Neuronal stem cell (in vitro differentiated cells): ENCODE measurements at regions not wholly inside any gene's neighbourhood (a gene's known extent, or its start where the extent isn't known, plus 50 kb on each side); places are given as distances from the start of the nearest gene placed in this dataset.
A peak's percentile ranks its signal among the peaks of the same experiment; 100 is the strongest.

Experiments used
- DNase-seq: peaks from one replicate; pipeline ENCODE4 v3.0.0-alpha.2; 2013; ENCODE audit warnings: low spot score
- H2AFZ ChIP-seq: one replicate; pipeline ENCODE4 v1.6.1; 2013; ENCODE audit warnings: mild to moderate bottlenecking, low read length, inconsistent platforms
- H2AK5ac ChIP-seq: 2 replicates; pipeline ENCODE4 v1.6.1; 2013; ENCODE audit warnings: low read depth, mild to moderate bottlenecking, inconsistent platforms, low read length, moderate library complexity, mixed read lengths
- H2BK120ac ChIP-seq: 2 replicates; pipeline ENCODE4 v1.6.1; 2013; ENCODE audit warnings: low read depth, mild to moderate bottlenecking, inconsistent platforms, low read length, moderate library complexity, mixed read lengths
- H2BK12ac ChIP-seq: one replicate; pipeline ENCODE4 v1.6.1; 2013; ENCODE audit warnings: low read length, inconsistent platforms
- H2BK15ac ChIP-seq: 2 replicates; pipeline ENCODE4 v1.6.1; 2013; ENCODE audit warnings: mild to moderate bottlenecking, low read length, inconsistent platforms, mixed read lengths
- H2BK5ac ChIP-seq: one replicate; pipeline ENCODE4 v1.6.1; 2013; ENCODE audit warnings: inconsistent platforms, mild to moderate bottlenecking, low read length, moderate library complexity
- H3K14ac ChIP-seq: one replicate; pipeline ENCODE4 v1.6.1; 2013; ENCODE audit warnings: low read length, inconsistent platforms
- H3K18ac ChIP-seq: 2 replicates; pipeline ENCODE4 v1.6.1; 2013; ENCODE audit warnings: low read length, inconsistent platforms
- H3K23ac ChIP-seq: 2 replicates; pipeline ENCODE4 v1.6.1; 2013; ENCODE audit warnings: low read depth, mild to moderate bottlenecking, mixed read lengths, low read length, inconsistent platforms; ENCODE audit not compliant: poor library complexity
- H3K27ac ChIP-seq: replicated peaks from 3 replicates; pipeline ENCODE4 v1.5.1; 2013; ENCODE audit warnings: low read length, inconsistent platforms
- H3K27me3 ChIP-seq, 3 experiments: 2 replicates each; pipeline ENCODE4 v1.6.1; 2013; ENCODE audit warnings: low read length in 3 of 3, mild to moderate bottlenecking in 2 of 3, inconsistent platforms in 1 of 3, low read depth in 1 of 3, mixed read lengths in 1 of 3, moderate library complexity in 1 of 3; ENCODE audit not compliant: control insufficient read depth in 3 of 3, insufficient read depth in 3 of 3
- H3K36me3 ChIP-seq, 2 donors: replicated peaks in 1 of 2; 2 replicates each; pipeline ENCODE4 v1.6.1; 2013; ENCODE audit warnings: low read length in 2 of 2; ENCODE audit not compliant: control insufficient read depth in 2 of 2, insufficient read depth in 2 of 2
- H3K4ac ChIP-seq: 2 replicates; pipeline ENCODE4 v1.6.1; 2013; ENCODE audit warnings: inconsistent platforms, mild to moderate bottlenecking, low read length, moderate library complexity
- H3K4me1 ChIP-seq, 2 donors: 1 replicate in 1 of 2; 2 replicates in 1 of 2; pipeline ENCODE4 v1.6.1; 2013; ENCODE audit warnings: low read length in 2 of 2, low read depth in 1 of 2; ENCODE audit not compliant: control insufficient read depth in 2 of 2, insufficient read depth in 1 of 2
- H3K4me2 ChIP-seq: one replicate; pipeline ENCODE4 v1.6.1; 2013; ENCODE audit warnings: mild to moderate bottlenecking, low read length, inconsistent platforms; ENCODE audit not compliant: insufficient read depth, poor library complexity, severe bottlenecking
- H3K4me3 ChIP-seq, 2 donors: 2 replicates each; pipeline ENCODE4 v1.5.1; 2013; ENCODE audit warnings: low read length in 2 of 2, mild to moderate bottlenecking in 2 of 2, inconsistent platforms in 1 of 2, moderate library complexity in 1 of 2
- H3K79me1 ChIP-seq: one replicate; pipeline ENCODE4 v1.6.1; 2013; ENCODE audit warnings: low read depth, mild to moderate bottlenecking, inconsistent platforms, low read length, moderate library complexity
- H3K9ac ChIP-seq: one replicate; pipeline ENCODE4 v1.6.1; 2013; ENCODE audit warnings: mild to moderate bottlenecking, low read depth, low read length, inconsistent platforms; ENCODE audit not compliant: poor library complexity
- H3K9me3 ChIP-seq, 2 donors: replicated peaks in 1 of 2; 2 replicates each; pipeline versions ENCODE3 to v1.6.1; 2013; ENCODE audit warnings: low read length in 2 of 2, mild to moderate bottlenecking in 2 of 2, inconsistent platforms in 1 of 2, low read depth in 1 of 2, mixed read lengths in 1 of 2, moderate library complexity in 1 of 2; ENCODE audit not compliant: control insufficient read depth in 2 of 2, insufficient read depth in 1 of 2
- H4K8ac ChIP-seq: one replicate; pipeline ENCODE4 v1.6.1; 2013; ENCODE audit warnings: low read depth, mild to moderate bottlenecking, inconsistent platforms, low read length, moderate library complexity
- H4K91ac ChIP-seq: one replicate; pipeline ENCODE4 v1.6.1; 2013; ENCODE audit warnings: low read length, low read depth, mild to moderate bottlenecking, inconsistent platforms; ENCODE audit not compliant: poor library complexity
- WGBS, 2 donors: extraction: QIAGEN DNeasy Blood & Tissue Kit; methylation state at CpG; one replicate each; pipeline ENCODE4 v1.1.7; 2013; ENCODE audit warnings: missing lambda C conversion rate in 2 of 2, mixed read lengths in 1 of 2; ENCODE audit not compliant: insufficient read length in 2 of 2, insufficient replicate concordance in 1 of 2; ENCODE audit errors: extremely low coverage in 2 of 2; 5-methylcytosine and 5-hydroxymethylcytosine counted together

GRCh38 chr6:81856872-81857271 is 104.4 kb upstream of the TENT5A start:
- H3K14ac ChIP-seq = no peak overlapping the region
- H3K9ac ChIP-seq = no peak overlapping the region
- WGBS, 2 donors = no CpG with 5 or more reads among the region's 1 CpG

DNA sequence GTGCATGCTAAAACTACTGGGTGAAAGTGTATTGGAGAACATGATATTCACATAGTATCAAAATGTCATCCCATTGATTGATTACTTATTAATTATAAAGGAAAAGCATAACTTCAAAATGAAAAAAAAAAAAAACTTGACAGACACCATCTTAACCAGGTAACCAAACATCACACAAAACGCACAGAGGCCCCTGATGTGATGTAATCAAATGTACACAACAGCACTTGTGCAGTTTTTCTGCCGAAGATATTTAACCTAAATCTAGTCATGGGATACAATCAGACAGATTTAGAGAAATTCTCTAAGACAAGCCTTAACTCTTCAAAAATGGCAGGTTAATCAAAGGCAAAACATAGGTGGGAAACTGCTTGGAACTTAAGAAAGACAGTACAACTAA is 102.0 kb upstream of the TENT5A start:
- WGBS, 2 donors = no CpG with 5 or more reads among the region's 2 CpGs
- H3K14ac ChIP-seq = no peak overlapping the region
- no peak overlapping the region for H2BK120ac ChIP-seq
- H3K18ac ChIP-seq = no peak overlapping the region
- H2BK15ac ChIP-seq = no peak overlapping the region
- no peak overlapping the region for H3K4ac ChIP-seq
- no peak overlapping the region for H3K4me3 ChIP-seq
- no peak overlapping the region for H4K91ac ChIP-seq
- no peak overlapping the region for H3K27ac ChIP-seq
- H3K27me3 ChIP-seq = no peaks in the 10 kb centered on the region
- H2AFZ ChIP-seq = no peak overlapping the region
- no peak overlapping the region for H2BK5ac ChIP-seq
- no peaks in the 10 kb centered on the region for H3K36me3 ChIP-seq
- H3K9me3 ChIP-seq = no peaks in the 10 kb centered on the region
- H3K23ac ChIP-seq = no peak overlapping the region
- no peak overlapping the region for H3K9ac ChIP-seq
- no peaks in the 10 kb centered on the region for H3K79me1 ChIP-seq
- no peaks in the 10 kb centered on the region for H3K4me1 ChIP-seq
- no peak for DNase-seq
- no peak overlapping the region for H2AK5ac ChIP-seq
- H4K8ac ChIP-seq = no peak overlapping the region
- no peak overlapping the region for H3K4me2 ChIP-seq
- H2BK12ac ChIP-seq = no peak overlapping the region

More at GRCh38 chr6:81856872-81857271, 104.4 kb upstream of the TENT5A start:
- H2BK12ac ChIP-seq = no peak overlapping the region
- H3K4me2 ChIP-seq = no peak overlapping the region
- no peaks in the 10 kb centered on the region for H3K79me1 ChIP-seq
- H3K36me3 ChIP-seq = no peaks in the 10 kb centered on the region
- H3K18ac ChIP-seq = no peak overlapping the region
- H2BK120ac ChIP-seq = no peak overlapping the region
- H2BK15ac ChIP-seq = no peak overlapping the region
- H2BK5ac ChIP-seq = no peak overlapping the region
- no peaks in the 10 kb centered on the region for H3K27me3 ChIP-seq
- H2AK5ac ChIP-seq = no peak overlapping the region
- DNase-seq = no peak
- H3K4me1 ChIP-seq = no peaks in the 10 kb centered on the region
- H3K9me3 ChIP-seq = no peaks in the 10 kb centered on the region
- H3K4ac ChIP-seq = no peak overlapping the region
- H4K91ac ChIP-seq = no peak overlapping the region
- no peak overlapping the region for H3K4me3 ChIP-seq
- no peak overlapping the region for H2AFZ ChIP-seq
- no peak overlapping the region for H4K8ac ChIP-seq
- H3K27ac ChIP-seq = no peak overlapping the region
- H3K23ac ChIP-seq = no peak overlapping the region

DNA sequence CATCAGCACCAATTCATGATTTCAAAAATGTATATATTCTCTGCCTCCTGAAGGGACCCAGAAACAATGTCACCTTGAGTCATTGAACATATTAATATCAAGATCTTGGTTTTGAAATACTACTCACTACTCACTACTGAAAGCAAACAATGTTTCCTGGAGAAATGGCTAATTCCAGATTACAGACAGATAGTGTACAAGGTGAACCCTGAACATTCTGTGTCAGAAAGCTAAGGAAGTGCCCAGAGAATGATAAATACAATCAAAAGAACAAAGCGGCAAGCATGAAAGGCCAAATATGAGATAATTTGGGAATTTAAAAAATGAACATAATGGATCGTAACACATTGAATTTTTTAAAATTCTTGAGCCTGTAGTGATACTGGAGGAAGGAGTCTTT is 101.5 kb upstream of the TENT5A start:
- Histone ChIP-seq H3K27ac (no peak overlapping the region), H3K36me3 (no peaks in the 10 kb centered on the region), H3K27me3 (no peaks in the 10 kb centered on the region), H3K23ac (no peak overlapping the region), H3K18ac (no peak overlapping the region), H3K4ac (no peak overlapping the region), H3K4me3 (no peak overlapping the region), H3K9ac (no peak overlapping the region), H2BK5ac (no peak overlapping the region), H3K4me1 (no peaks in the 10 kb centered on the region), H4K8ac (no peak overlapping the region), H2BK12ac (no peak overlapping the region), H2BK120ac (no peak overlapping the region), H3K9me3 (no peaks in the 10 kb centered on the region), H3K79me1 (no peaks in the 10 kb centered on the region), H2BK15ac (no peak overlapping the region), H3K4me2 (no peak overlapping the region), H3K14ac (no peak overlapping the region), H2AK5ac (no peak overlapping the region), H4K91ac (no peak overlapping the region), H2AFZ (no peak overlapping the region)
- no peak for DNase-seq
- WGBS, 2 donors = no CpG with 5 or more reads among the region's 2 CpGs

- no peak overlapping the region for H4K91ac ChIP-seq
- H3K79me1 ChIP-seq = no peaks in the 10 kb centered on the region
- no peak overlapping the region for H2AFZ ChIP-seq
- H3K18ac ChIP-seq = peak overlapping the region; percentile 0
- no peak overlapping the region for H2BK12ac ChIP-seq
- H4K8ac ChIP-seq = no peak overlapping the region
- no peak overlapping the region for H3K14ac ChIP-seq
- no peaks in the 10 kb centered on the region for H3K27me3 ChIP-seq
- H2BK15ac ChIP-seq = no peak overlapping the region
- H2BK120ac ChIP-seq = no peak overlapping the region
- H3K9ac ChIP-seq = no peak overlapping the region
- WGBS, 2 donors = no CpG with 5 or more reads among the region's 4 CpGs
- no peak overlapping the region for H3K27ac ChIP-seq
- no peak overlapping the region for H3K4me3 ChIP-seq
- no peak overlapping the region for H2BK5ac ChIP-seq
- no peak overlapping the region for H2AK5ac ChIP-seq
- no peak overlapping the region for H3K4ac ChIP-seq
- H3K23ac ChIP-seq = no peak overlapping the region
- DNase-seq = no peak
- no peak overlapping the region for H3K4me2 ChIP-seq
- H3K9me3 ChIP-seq = no peaks in the 10 kb centered on the region
- H3K4me1 ChIP-seq = no peaks in the 10 kb centered on the region
- H3K36me3 ChIP-seq = no peaks in the 10 kb centered on the region
Measured at GRCh38 chr6:81849248-81849647, 96.8 kb upstream of the TENT5A start.
